ENCODE measurements at regions not wholly inside any gene's neighbourhood (a gene's known extent, or its start where the extent isn't known, plus 50 kb on each side); places are given as distances from the start of the nearest gene placed in this dataset.

GRCh38 chr19:33894787-33895186 lies 98.1 kb downstream of the KCTD15 start:
- Histone ChIP-seq H3K36me3 (ENCODE audit: insufficient read depth, low read length) (no peaks in the 10 kb centered on the region), H3K4me2 (ENCODE audit: low read length) (no peak overlapping the region), H3K4me1 (ENCODE audit: insufficient read depth, low read length, poor library complexity, severe bottlenecking) (no peaks in the 10 kb centered on the region), H2AFZ (ENCODE audit: low read length) (no peak overlapping the region), H3K9me3 (ENCODE audit: low read length) (peaks cover 18% of the 10 kb centered on the region), H3K27ac (ENCODE audit: low read depth, low read length, poor library complexity, severe bottlenecking) (no peak overlapping the region), H3K9me2 (ENCODE audit: insufficient read depth, low read length) (no peaks in the 10 kb centered on the region), H3K4me3 (ENCODE audit: low read depth, low read length, poor library complexity, severe bottlenecking) (no peak overlapping the region), H3K79me2 (ENCODE audit: insufficient read depth, low read depth, low read length) (no peaks in the 10 kb centered on the region), H4K20me1 (ENCODE audit: insufficient read depth, low read length) (no peaks in the 10 kb centered on the region)
- no TSS peak for BruUV-seq (replicated peaks)
- no peak for DNase-seq (ENCODE audit: low spot score)
- ChIA-PET POLR2A (no interaction called here), CTCF (ENCODE audit: unreplicated experiment) (no interaction called here)
- intact Hi-C loops (cut with micrococcal nuclease; ENCODE audit: unreplicated experiment): no loop called here
- TF ChIP-seq CTCF (conservative IDR thresholded peaks at IDR 0.05; ENCODE audit: low read length): no peak
- TF ChIP-seq EZH2phosphoT487 (IDR thresholded peaks at IDR 0.05; ENCODE audit: borderline replicate concordance, low read depth, low read length): no peak

GRCh38 chr19:33895366-33895765 lies 98.7 kb downstream of the KCTD15 start:
- Histone ChIP-seq H3K4me3 (ENCODE audit: low read depth, low read length, poor library complexity, severe bottlenecking) (no peak overlapping the region), H3K79me2 (ENCODE audit: insufficient read depth, low read depth, low read length) (no peaks in the 10 kb centered on the region), H3K36me3 (ENCODE audit: insufficient read depth, low read length) (no peaks in the 10 kb centered on the region), H3K4me1 (ENCODE audit: insufficient read depth, low read length, poor library complexity, severe bottlenecking) (no peaks in the 10 kb centered on the region), H3K9me2 (ENCODE audit: insufficient read depth, low read length) (no peaks in the 10 kb centered on the region), H3K9me3 (ENCODE audit: low read length) (peaks cover 18% of the 10 kb centered on the region), H4K20me1 (ENCODE audit: insufficient read depth, low read length) (no peaks in the 10 kb centered on the region), H3K27ac (ENCODE audit: low read depth, low read length, poor library complexity, severe bottlenecking) (no peak overlapping the region), H2AFZ (ENCODE audit: low read length) (no peak overlapping the region), H3K4me2 (ENCODE audit: low read length) (no peak overlapping the region)
- DNase-seq (ENCODE audit: low spot score): no peak
- intact Hi-C loops (cut with micrococcal nuclease; ENCODE audit: unreplicated experiment): no loop called here
- ChIA-PET CTCF (ENCODE audit: unreplicated experiment) (no interaction called here), POLR2A (interaction anchor here (0.6 kb wide), 1 partner anchor 806 kb away, joined by 5 read pairs; no protein-coding TSS in a partner anchor)
- TF ChIP-seq CTCF (conservative IDR thresholded peaks at IDR 0.05; ENCODE audit: low read length) (no peak), EZH2phosphoT487 (IDR thresholded peaks at IDR 0.05; ENCODE audit: borderline replicate concordance, low read depth, low read length) (no peak)
- no TSS peak for BruUV-seq (replicated peaks)

GRCh38 chr19:33898062-33898677 lies 101.5 kb downstream of the KCTD15 start:
- H2AFZ ChIP-seq (ENCODE audit: low read length): no peak overlapping the region
- no peaks in the 10 kb centered on the region for H3K9me2 ChIP-seq (ENCODE audit: insufficient read depth, low read length)
- CTCF ChIA-PET (ENCODE audit: unreplicated experiment): no interaction called here
- H3K9me3 ChIP-seq (ENCODE audit: low read length): peaks cover 18% of the 10 kb centered on the region
- intact Hi-C loops (cut with micrococcal nuclease; ENCODE audit: unreplicated experiment): no loop called here
- POLR2A ChIA-PET: no interaction called here
- TF ChIP-seq CTCF (conservative IDR thresholded peaks at IDR 0.05; ENCODE audit: low read length) (no peak), EZH2phosphoT487 (IDR thresholded peaks at IDR 0.05; ENCODE audit: borderline replicate concordance, low read depth, low read length) (no peak)
- BruUV-seq (replicated peaks): no TSS peak
- no peak for DNase-seq (ENCODE audit: low spot score)
- no peaks in the 10 kb centered on the region for H3K79me2 ChIP-seq (ENCODE audit: insufficient read depth, low read depth, low read length)
- H3K36me3 ChIP-seq (ENCODE audit: insufficient read depth, low read length): no peaks in the 10 kb centered on the region
- H3K4me1 ChIP-seq (ENCODE audit: insufficient read depth, low read length, poor library complexity, severe bottlenecking): no peaks in the 10 kb centered on the region
- no peak overlapping the region for H3K27ac ChIP-seq (ENCODE audit: low read depth, low read length, poor library complexity, severe bottlenecking)
- H3K4me2 ChIP-seq (ENCODE audit: low read length): no peak overlapping the region
- no peaks in the 10 kb centered on the region for H4K20me1 ChIP-seq (ENCODE audit: insufficient read depth, low read length)
- H3K4me3 ChIP-seq (ENCODE audit: low read depth, low read length, poor library complexity, severe bottlenecking): no peak overlapping the region

Measured in OCI-LY7 (cell line).